ENCODE measurements at regions not wholly inside any gene's neighbourhood (a gene's known extent, or its start where the extent isn't known, plus 50 kb on each side); places are given as distances from the start of the nearest gene placed in this dataset.

DNA sequence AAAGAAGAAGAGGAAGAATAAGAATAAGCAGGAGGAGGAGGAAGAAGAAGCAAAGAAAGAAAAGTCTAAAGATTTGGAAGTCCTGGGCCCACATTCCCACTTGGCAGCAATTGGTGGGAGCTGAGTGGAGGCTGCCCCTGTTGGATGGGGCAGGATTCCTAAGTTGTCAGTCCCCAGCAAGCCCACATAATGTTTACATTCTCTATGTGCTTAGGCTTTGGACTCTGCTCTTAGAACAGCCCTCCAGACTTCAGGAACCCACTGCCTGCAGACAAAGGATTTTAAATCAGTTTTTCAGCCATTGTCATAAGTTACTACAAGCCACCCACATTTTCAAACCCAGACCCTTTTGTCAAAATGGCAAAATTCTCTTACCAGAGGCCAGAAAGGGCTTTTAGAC lies 92.0 kb downstream of the OTX2 start:
- no peak for DNase-seq (ENCODE audit: low read depth, low spot score)
- Mint-ChIP-seq H3K9me3 (no peaks in the 10 kb centered on the region), H3K27me3 (ENCODE audit: low read depth) (peaks cover 47% of the 10 kb centered on the region), H3K36me3 (ENCODE audit: low read depth) (no peaks in the 10 kb centered on the region), H3K4me1 (no peaks in the 10 kb centered on the region), H3K4me3 (no peak overlapping the region), H3K27ac (ENCODE audit: unreplicated experiment) (no peak overlapping the region)
- TF ChIP-seq, protein P1, sequence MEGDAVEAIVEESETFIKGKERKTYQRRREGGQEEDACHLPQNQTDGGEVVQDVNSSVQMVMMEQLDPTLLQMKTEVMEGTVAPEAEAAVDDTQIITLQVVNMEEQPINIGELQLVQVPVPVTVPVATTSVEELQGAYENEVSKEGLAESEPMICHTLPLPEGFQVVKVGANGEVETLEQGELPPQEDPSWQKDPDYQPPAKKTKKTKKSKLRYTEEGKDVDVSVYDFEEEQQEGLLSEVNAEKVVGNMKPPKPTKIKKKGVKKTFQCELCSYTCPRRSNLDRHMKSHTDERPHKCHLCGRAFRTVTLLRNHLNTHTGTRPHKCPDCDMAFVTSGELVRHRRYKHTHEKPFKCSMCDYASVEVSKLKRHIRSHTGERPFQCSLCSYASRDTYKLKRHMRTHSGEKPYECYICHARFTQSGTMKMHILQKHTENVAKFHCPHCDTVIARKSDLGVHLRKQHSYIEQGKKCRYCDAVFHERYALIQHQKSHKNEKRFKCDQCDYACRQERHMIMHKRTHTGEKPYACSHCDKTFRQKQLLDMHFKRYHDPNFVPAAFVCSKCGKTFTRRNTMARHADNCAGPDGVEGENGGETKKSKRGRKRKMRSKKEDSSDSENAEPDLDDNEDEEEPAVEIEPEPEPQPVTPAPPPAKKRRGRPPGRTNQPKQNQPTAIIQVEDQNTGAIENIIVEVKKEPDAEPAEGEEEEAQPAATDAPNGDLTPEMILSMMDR (conservative IDR thresholded peaks at IDR 0.05) = no peak

DNA sequence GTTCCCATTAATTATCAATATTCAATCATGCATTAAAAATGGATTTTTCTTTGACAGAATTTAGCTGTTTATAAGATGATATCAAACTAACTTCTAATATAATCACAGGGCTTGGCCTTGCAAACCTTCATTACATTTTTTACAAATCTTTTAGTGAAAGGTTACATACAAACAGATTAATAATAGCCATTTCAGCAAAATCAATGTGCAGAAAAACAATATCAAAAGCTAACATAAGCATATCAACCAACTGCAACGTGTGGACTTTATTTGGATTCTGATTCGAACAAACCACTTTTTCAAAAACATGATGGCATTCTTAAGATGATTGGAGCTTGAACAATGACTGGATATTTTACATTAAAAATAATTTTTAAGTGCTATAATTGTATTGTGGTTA lies 93.6 kb downstream of the OTX2 start:
- Mint-ChIP-seq H3K9me3 (no peaks in the 10 kb centered on the region), H3K36me3 (ENCODE audit: low read depth) (no peaks in the 10 kb centered on the region), H3K4me3 (no peak overlapping the region), H3K4me1 (no peaks in the 10 kb centered on the region), H3K27me3 (ENCODE audit: low read depth) (peaks cover 36% of the 10 kb centered on the region), H3K27ac (ENCODE audit: unreplicated experiment) (no peak overlapping the region)
- TF ChIP-seq, protein P1 (conservative IDR thresholded peaks at IDR 0.05) = no peak
- DNase-seq (ENCODE audit: low read depth, low spot score) = no peak

DNA sequence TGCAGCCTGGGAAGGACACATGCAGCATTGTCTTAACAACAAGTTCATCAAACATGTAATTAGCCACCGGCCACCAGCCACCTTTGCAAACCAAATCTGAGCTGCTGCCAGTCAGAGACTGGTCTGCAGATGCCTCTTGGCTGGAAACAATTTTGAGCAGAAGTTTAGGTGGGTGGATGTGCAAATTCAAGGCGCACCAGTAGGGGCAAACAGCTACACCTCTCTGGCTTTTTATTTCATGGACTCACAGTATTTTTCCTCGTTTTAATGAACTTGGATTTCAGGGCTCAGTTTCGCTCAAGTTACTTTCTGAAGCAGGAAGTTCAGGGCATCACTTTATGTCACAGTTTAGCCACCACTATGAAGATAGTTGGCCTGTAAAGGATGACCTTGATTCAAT lies 94.3 kb downstream of the OTX2 start:
- no peak overlapping the region for H3K27ac Mint-ChIP-seq (ENCODE audit: unreplicated experiment)
- no peaks in the 10 kb centered on the region for H3K36me3 Mint-ChIP-seq (ENCODE audit: low read depth)
- DNase-seq (ENCODE audit: low read depth, low spot score) = no peak
- H3K4me3 Mint-ChIP-seq = no peak overlapping the region
- H3K27me3 Mint-ChIP-seq (ENCODE audit: low read depth) = peaks cover 32% of the 10 kb centered on the region
- TF ChIP-seq, protein P1 (conservative IDR thresholded peaks at IDR 0.05) = no peak
- H3K9me3 Mint-ChIP-seq = no peaks in the 10 kb centered on the region
- H3K4me1 Mint-ChIP-seq = no peaks in the 10 kb centered on the region

DNA sequence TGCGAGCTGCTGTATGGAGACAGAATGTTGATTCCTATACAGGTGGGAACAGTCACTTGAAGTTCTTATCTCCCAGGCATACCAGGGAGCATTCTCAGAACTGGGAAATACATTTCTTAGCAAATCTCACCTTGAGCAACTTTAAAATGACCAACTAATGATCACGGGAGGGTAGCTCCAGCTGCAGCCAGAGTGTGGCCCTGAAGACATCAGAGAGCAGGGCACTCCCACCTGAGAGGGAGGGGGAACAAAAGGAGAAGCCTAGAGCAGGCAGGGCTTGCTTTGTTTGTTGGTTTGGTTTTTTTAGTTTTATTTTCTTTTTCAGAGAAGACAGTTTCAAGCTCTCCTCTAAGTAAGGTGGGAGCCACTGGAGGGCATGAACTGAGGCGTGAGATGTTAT lies 101.1 kb downstream of the OTX2 start:
- DNase-seq (ENCODE audit: low read depth, low spot score) = no peak
- Mint-ChIP-seq H3K27ac (ENCODE audit: unreplicated experiment) (no peak overlapping the region), H3K27me3 (ENCODE audit: low read depth) (peaks cover 36% of the 10 kb centered on the region), H3K4me3 (no peak overlapping the region), H3K4me1 (no peaks in the 10 kb centered on the region), H3K9me3 (no peaks in the 10 kb centered on the region), H3K36me3 (ENCODE audit: low read depth) (no peaks in the 10 kb centered on the region)
- TF ChIP-seq, protein P1 (conservative IDR thresholded peaks at IDR 0.05) = no peak

DNA sequence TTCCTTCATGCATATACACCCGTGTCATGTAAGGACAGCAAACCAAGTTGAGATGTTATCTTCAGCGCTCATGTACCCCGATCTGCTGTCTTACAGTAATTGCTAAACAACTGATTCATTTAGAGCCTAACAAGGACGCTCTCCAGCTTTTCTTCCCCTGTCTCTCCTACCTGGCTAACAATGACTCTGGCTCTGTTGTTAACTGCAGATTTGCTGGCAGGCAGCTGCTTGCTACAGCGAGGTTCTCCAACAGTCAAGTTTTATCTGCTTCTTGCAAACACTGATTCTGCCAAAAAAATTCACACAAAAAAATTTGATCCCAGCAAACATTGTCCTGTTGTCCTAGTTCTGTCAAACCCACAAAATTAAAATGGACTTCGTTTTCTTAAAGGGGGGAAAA lies 101.6 kb downstream of the OTX2 start:
- Mint-ChIP-seq H3K4me3 (no peak overlapping the region), H3K36me3 (ENCODE audit: low read depth) (no peaks in the 10 kb centered on the region), H3K27ac (ENCODE audit: unreplicated experiment) (no peak overlapping the region), H3K4me1 (no peaks in the 10 kb centered on the region), H3K9me3 (no peaks in the 10 kb centered on the region), H3K27me3 (ENCODE audit: low read depth) (peaks cover 36% of the 10 kb centered on the region)
- TF ChIP-seq, protein P1 (conservative IDR thresholded peaks at IDR 0.05) = no peak
- DNase-seq (ENCODE audit: low read depth, low spot score) = no peak

DNA sequence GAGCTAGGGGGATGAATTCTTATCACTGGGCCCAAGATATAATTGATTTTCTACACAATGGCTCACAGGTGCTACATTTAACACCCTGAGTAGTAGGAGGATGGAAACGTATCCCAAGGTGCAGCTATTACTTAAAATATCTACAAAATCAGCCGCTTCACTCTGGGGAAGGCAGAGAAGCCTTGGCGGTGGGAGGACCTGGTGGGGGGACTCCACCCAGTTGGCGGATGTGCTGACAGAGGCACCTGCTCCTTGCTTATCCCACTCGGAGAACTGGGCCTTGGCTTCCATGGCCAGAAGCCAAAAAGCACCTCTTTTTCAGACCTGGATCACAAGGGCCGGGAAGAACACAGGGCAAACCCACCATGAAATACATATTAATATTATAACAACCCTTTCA lies 106.3 kb downstream of the OTX2 start:
- DNase-seq (ENCODE audit: low read depth, low spot score) = no peak
- Mint-ChIP-seq H3K27ac (ENCODE audit: unreplicated experiment) (no peak overlapping the region), H3K27me3 (ENCODE audit: low read depth) (peaks cover 29% of the 10 kb centered on the region)

More for the DNA sequence above, 106.3 kb downstream of the OTX2 start:
- TF ChIP-seq, protein P1 (conservative IDR thresholded peaks at IDR 0.05) = no peak
- no peak overlapping the region for H3K4me3 Mint-ChIP-seq
- no peaks in the 10 kb centered on the region for H3K4me1 Mint-ChIP-seq
- H3K36me3 Mint-ChIP-seq (ENCODE audit: low read depth) = no peaks in the 10 kb centered on the region
- no peaks in the 10 kb centered on the region for H3K9me3 Mint-ChIP-seq
